NCI-H1930 (cell line): ENCODE measurements at regions not wholly inside any gene's neighbourhood (a gene's known extent, or its start where the extent isn't known, plus 50 kb on each side); places are given as distances from the start of the nearest gene placed in this dataset.
"Not testable (repeated sequence)": the region's sequence is repeated elsewhere in the genome, so short reads cannot be mapped to it uniquely, and the experiment has no call there.

Experiments used
- DNase-seq, 2 experiments: peaks; one replicate each; lab custom pipeline; 2025; lab: John Stamatoyannopoulos, UW

DNA sequence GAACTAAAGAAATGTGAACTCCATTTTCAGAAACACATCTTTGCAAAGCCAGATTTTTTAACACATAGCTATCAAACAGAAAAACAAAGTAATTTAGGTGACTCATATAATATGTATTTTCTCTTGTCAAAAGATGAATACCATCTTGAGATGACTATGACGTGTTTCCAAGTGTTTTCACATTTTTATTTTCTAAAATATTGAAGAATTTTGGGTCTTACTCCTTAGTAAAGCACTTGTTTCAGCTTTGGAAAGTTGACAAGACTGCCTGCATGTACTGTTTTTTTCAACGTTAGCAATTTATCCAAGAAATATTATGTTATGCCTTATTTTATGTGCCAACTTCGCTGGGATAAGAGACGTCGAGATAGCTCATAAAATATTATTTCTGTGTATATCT is 733.9 kb upstream of the EPHA5 start:
- no peak for DNase-seq

DNA sequence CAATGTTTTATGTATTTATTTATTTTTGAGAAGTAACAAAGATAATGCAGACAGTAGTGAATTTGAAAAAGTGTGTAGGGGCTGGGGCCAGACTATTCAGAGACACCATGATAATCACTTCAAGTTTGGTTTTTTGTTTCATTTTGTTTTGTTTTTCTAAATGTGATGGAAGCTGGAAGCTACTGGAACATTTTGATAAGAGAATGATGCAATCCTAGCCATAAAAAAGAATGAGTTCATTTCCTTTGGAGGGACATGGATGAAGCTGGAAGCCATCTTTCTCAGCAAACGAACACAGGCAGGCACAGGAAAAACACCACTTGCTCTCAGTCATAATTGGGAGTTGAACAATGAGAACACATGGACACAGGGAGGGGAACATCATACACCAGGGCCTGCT is 706.6 kb upstream of the EPHA5 start:
- DNase-seq, result no peak

DNA sequence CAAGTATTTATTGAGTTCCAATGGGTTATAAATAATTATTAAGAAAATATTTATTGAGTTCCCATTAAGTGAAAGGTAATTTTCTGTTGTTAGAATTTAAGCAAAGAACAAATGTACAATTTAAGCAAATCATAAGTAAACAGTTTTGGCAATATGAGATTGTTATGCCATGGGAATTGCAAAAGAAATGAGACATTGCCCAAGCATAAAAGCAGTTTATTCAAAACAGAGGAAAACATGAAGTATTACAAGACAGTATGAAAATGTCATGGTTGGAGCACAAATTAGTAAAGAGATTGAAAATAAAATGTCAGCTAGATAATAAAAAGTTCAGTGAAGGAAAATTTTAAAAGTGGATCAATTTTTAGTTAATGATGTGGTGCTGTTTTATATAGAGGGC is 706.1 kb upstream of the EPHA5 start:
- no peak for DNase-seq

DNA sequence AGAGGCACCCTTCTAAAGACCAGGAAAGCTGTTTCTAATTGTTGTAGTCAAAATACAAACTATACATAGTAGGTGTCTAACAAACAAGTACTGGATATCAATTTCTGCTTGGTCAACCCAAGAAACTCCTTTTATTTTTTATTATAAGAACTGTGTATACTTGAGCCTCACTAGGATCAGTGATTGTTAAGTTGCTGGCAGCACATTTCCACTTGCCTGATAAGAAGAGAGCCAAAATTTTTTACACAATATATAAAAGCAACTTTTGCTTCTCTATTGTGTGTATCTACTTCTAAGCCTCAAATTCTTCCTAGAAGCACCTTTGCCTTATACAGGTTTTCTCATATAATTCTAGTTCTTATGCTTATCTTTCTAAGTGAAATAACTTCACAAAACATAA is 703.0 kb upstream of the EPHA5 start:
- DNase-seq, result no peak

DNA sequence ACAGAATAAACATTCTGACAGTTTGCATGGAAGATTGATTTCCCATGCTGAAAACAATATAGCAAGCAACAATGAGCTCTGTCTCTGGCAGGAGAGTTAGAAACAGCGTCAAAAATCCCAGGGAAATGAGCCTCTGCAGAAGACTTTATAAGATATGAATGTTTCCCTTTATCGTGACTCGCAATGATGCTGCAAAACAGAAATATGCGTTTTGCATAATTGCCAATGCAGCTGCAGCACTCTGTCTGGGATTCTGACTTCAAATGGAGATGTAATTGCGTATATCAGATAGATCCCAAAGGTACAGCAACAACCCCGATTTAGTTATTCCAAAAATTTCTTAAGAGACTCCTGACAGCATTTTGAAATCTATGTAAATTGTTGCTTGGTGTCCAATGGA is 702.4 kb upstream of the EPHA5 start:
- no peak for DNase-seq

DNA sequence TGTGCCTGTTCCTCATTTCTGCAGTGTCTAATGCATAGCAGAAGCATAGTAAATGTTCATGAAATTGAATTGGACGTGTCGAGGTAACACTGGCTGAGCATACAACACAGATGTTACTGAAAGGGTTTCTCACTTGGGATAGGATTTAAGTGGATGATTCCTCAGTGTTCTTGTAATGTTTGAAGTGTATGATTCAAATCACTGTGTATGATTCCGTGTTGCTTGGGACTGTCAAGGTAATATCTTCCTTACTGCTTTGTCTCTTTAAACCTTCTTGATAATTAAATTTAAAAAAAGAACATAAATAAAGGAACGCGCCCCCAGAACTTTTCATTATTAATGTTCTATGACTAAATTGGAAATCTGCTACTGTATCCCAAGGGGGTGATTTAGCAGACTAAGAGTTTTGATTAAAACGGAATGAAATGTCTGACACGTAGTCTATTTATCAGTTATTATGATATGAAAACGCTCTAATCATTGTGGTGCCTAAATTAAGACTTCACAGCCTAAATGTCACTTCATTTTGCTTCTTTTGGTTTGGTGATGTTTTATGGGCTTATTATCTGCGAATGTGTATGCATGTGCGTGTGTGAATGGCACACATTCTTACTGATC is 696.9 kb upstream of the EPHA5 start:
- DNase-seq, result no peak

DNA sequence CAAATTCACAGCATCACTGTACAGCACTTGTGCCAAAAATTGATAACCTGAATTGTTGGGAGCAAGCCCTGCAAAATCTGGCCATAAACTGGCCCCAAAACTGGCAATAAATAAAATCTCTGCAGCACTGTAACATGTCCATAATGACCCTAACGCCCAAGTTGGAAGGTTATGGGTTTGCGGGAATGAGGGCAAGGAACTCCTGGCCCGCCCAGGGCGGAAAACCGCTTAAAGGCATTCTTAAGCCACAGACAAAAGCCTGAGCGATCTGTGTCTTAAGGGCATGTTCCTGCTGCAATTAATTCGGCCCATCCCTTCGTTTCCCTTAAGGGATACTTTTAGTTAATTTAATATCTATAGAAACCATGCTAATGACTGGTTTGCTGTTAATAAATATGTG is 690.1 kb upstream of the EPHA5 start:
- DNase-seq, result not testable (repeated sequence)

DNA sequence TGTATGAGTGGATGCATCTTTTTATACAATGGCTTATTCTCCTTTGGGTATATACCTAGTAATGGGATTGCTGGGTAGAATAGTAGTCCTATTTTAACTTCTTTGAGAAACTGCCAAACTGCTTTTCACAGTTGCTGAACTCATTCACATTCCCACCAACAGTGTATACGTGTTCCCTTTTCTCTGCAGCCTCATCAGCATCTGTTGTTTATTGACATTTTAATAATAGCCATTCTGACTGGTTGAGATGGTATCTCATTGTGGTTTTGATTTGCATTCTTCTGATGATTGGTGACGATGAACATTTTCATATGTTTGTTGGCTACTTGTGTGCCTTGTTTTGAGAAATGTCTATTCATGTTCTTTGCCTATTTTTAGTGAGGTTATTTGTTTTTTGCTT is 687.0 kb upstream of the EPHA5 start:
- peak; percentile 57 to 62 for DNase-seq

DNA sequence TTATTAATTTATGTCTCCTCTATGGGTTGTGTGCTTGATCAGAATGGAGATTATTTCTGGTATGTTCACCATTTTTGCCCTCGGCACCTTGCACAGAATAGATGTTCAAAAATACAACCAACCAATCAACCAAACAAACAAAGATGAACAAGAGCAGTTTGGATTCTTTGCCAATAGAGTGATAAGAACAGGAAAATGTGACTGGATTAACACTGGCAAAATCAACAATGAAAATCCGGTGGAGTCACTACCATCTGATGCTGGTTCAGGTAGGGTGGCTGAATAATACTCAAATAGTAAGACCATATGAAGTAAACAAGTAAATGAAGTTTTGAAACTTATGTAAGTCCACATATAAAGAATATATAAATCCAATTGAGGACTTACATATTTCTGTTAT is 685.0 kb upstream of the EPHA5 start:
- DNase-seq, result no peak

DNA sequence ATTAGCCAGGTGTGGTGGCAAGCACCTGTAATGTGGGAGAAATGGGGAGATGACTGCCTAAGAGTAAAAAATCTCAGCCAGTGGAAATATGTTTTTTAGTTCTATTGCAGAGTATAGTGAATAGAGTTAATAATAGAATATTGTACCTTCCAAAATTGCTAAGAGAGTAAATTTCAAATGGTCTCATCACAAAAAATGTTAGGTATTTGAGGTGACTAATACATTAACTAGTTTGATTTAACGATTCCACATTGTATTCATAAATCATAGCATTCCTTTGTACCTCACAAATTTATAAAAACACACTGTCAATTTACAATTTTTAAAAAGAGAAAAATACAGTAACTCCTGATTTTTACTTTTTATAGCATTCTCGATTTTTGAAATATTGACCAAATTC is 681.5 kb upstream of the EPHA5 start:
- no peak for DNase-seq

DNA sequence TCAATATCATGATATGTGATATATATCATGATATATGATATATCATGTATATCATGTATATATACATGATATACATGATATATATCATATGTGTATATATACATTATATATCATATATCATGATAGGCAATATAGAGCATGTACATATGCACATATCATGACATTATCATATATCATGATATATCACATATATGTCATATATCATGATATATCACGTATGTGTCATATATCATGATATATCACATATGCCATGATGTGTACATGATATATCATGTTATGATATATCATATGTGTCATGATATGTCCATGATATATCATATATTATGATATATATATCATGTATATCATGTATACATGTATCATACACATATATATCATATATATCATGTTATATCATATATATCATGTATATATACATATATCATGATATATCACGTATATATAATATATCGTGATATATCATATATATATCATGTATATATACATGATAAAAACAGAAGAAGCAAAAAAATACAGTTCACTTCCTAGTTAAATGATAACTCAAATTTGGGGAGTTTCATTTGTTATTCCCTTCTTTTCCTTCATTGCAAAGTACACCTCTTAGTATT is 670.1 kb upstream of the EPHA5 start:
- DNase-seq, result no peak

DNA sequence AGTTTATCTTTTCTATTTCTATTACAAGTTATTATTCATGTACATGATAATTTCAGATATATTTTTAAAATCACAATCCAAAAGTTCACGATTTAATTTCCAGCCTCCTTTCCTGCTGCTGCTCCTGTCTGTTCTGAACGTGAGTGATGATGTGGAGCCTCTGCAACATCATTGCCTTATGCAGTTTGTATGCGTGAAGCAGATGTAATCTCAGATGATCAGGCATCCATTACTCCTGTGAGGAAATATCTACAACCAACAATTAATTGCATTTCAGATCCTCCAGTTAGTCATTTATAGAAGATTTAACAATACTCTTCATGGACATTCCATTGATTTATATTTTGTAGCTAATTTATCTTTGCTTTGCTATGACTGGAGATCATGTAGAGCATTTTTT is 668.7 kb upstream of the EPHA5 start:
- DNase-seq, result no peak

DNA sequence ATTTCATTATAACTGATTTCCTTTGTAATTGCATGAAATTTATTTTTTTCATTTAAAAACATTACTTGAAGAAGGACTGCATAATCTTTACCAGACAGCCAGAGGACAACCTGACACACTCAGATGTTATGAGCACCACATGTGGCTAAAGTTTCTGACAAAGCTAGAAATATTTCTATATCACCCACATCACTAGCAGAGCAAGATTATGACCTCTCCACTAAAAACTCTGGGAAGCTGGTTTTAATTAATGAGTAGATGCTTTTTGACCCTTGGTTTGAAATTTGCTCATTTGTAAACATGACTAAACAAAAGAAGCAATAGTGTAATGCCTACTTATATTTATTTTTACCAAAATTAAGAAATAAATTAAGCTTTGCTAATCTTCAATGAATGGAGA is 661.5 kb upstream of the EPHA5 start:
- DNase-seq, result no peak

DNA sequence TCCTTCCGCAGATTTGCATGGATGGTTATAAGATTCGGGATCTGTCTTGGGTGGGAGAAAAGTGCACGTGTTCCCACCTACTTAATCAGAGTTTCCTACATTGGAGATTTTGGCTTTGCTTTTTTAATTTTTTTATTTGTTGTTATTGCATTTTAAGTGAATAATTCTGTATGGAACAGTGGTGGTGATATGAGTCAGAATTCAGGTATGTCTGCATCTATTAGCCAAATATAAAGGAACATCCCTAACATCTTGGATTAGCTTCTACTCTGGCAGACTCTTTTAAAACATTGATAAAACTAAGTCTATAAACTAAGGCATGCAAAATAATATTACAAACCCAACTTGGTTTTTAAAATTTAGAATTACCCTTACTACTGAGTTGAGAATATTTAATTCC is 659.8 kb upstream of the EPHA5 start:
- no peak for DNase-seq

DNA sequence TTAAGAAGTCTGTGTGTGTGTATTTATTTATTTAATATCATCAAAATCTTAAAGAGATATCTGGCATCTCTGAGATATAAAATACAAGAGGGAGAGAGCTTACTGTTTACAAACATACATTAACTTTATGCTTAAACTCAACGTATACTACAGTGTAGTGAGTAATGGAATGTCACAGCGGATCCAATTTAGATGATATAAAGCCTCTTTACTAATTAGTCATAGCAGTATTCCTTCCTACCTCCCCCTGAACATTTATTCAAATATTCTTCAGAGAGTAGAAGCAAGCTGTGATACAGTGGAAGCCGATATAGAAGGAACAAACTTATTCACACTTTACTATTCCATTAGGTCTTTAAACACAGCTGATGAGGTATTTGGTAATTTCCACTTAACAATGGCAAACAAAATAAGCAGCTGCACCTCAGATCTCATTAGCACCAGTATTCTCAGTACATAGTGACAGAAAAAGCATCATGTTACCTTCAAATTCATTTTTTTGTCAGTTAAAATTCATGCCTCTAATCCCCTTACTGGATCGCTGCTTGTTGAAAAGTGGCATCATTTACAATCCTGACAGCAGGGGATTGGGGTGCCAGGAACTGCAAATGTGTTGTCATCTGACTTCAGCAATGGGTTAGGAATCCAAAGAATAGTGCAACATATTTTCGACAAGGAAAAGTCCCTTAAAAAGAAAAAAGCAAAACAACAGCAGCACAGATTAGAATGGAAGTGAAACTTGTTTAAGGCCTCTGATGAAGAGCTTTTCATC is 658.7 kb upstream of the EPHA5 start:
- no peak for DNase-seq

DNA sequence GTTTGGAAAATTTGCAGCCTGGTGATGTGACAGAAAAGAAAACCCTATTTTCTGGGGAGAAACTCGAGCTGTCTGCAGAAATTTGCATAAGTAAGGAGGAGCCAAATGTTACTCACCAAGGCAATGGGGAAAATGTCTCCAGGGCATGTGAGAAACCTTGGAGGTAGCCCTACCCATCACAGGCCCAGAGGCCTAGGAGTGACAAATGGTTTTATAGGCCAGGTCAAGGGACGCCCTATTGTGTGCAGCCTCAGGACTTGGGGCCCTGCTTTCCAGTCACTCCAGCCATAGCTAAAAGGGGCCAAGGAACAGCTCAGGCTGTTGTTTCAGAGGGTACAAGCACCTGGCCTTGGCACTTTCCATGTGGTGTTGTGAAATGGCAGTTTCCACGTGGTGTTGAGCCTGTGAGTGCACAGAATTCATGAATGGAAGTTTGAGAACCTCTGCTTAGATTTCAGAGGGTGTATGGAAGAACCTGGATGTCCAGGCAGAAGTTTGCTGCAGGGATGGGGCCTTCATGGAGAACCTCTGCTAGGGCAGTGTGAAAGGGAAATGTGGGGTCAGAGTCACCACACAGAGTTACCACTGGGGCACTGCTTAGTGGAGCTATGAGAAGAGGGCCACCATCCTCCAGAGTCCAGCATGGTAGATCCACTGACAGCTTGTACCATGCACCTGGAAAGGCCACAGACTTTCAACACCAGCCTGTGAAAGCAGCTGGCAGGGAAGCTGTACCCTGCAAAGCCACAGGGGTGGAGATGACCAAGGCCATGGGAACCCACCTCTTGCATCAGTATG is 637.6 kb upstream of the EPHA5 start:
- DNase-seq, result no peak

DNA sequence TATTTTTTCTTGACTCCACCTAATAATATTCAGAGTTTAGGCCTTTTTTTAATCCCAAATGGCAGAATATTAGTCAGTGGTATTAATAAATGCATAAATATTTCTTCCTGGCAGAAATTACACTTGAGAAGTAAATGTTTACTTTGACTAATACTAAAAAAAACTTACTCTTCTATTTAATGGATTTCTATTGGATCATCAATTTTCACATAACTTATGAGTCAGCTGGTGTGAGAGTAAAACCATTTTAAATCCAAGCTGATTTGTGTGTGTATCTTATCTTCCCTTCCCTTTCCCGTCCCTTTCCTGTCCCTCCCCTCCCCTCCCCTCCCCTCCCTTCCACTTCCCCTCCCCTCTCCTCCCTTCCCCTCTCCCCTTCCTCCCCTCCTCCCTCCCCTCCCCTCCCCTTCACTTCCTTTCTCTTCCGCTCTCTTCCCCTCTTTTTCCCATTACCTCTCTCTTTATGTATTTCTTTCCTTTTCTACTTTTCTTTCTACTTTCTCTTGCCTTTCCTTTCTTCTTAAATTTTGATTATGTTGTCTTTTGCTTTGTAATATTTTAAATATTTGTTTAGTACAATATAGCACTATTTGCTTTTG is 630.1 kb upstream of the EPHA5 start:
- no peak for DNase-seq

DNA sequence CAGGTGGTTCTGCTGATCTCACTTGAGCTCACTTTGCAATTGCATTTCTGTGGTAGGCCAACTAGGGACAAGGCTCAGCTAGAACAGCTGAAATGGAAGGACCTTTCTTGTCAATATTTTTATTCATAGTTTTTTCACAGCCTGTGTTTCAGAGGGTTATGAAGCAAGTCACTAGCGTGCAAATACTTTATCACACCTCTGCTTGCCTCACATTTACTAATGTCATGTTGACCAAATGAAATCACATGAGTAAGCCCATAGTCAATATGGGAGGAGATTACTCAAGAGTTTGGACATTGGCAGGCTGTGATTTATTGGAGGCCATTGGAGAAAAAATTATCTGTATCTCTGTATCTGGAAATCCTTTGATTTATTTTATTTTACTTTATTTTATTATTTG is 628.3 kb upstream of the EPHA5 start:
- no peak for DNase-seq

DNA sequence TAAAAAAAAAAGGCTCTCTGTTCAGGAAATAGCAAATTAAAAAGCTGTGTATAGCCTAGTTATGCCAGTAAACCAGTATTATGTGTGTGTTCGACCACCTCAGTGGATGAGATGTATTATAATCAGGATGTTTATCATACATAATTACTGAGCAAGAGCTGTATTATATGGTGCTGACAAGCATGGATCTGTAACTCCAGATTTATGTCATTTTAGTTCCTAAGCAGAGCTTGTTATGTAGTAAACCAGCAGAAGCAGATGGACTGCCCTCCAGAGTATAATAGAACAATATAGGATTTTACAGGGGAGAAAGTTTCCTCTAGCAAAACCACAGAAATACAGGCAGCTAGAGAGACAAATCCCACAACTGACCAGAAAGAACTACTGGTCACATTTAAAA is 627.4 kb upstream of the EPHA5 start:
- DNase-seq, result no peak

DNA sequence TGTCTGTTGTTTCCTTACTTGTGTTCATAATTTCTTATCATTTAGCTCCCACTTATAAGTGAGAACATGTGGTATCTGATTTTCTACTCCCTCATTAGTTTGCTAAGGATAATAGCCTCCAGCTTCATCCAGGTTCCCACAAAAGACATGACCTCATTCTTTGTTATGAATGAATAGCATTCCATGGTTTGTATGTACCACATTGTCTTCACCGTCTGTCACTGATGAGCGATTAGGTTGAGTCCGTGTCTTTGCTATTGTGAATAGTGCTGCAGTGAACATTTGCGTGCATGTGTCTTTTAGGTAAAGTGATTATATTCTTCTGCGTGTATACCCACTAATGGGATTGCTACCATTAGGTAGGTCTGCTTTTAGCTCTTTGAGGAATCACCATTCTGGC is 624.3 kb upstream of the EPHA5 start:
- peak in 1 of 2 experiments; percentile 44 for DNase-seq

DNA sequence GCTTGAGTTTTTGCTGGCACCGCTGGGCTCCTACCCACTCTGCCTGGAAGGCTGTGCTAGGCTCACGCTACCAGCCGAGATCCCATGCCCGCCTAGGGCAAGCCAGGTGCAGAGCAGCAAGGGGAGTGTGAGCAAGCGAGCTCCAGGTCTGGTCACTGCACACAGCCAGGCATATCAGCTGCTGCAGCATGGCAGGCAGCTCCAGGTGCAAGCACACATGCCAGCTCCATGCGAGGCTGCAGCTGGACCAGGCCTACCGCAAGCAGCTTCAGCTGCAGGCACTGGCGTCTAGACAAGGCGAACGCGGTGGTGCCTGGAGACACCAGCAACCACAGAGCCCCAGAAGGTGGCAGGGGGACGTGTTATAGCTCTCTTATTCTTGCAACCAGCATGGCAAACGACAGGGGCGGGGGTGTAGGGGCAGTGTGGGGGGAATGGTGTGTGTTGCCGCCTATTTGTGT is 614.7 kb upstream of the EPHA5 start:
- no peak for DNase-seq

DNA sequence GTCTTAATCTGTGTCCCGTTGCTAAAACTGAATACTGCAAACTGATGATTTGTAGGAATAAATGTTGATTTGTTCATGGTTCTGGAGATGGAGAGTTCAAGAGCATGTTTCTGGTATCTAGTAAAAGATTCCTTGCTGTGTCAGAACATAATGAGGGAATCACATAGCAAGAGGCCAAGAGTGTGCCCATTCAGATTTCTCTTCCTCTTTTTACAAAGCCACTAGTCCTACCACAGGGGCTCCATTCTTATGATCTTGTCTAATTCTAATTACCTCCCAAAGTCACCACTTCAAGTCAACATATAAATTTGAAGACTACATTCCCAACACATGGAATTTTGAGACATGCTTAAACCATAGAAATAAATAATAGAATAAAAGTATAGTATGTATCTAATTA is 608.8 kb upstream of the EPHA5 start:
- DNase-seq, result no peak
